NB4 (cell line): ENCODE measurements at regions not wholly inside any gene's neighbourhood (a gene's known extent, or its start where the extent isn't known, plus 50 kb on each side); places are given as distances from the start of the nearest gene placed in this dataset.

Experiments
- DNase-seq: peaks from one replicate; pipeline ENCODE4 v3.0.0; 2010; ENCODE audit warnings: low read depth
- H3K4me3 ChIP-seq: one replicate; pipeline ENCODE4 v1.5.1; 2011; ENCODE audit warnings: mild to moderate bottlenecking, low read depth, low read length, moderate library complexity
- CTCF ChIP-seq: IDR thresholded peaks from one replicate; pipeline ENCODE4 v1.5.1; 2012; ENCODE audit warnings: low read depth, low read length
- MAX ChIP-seq: IDR thresholded peaks from 2 replicates; pipeline ENCODE4 v1.6.1; 2011; ENCODE audit warnings: low read depth, low read length
- MYC ChIP-seq: IDR thresholded peaks from 2 replicates; pipeline ENCODE4 v1.6.1; 2011; ENCODE audit warnings: low read depth, low read length
- POLR2A ChIP-seq: IDR thresholded peaks from 2 replicates; pipeline ENCODE4 v1.6.1; 2011; ENCODE audit warnings: mild to moderate bottlenecking; ENCODE audit not compliant: insufficient read length; ENCODE audit errors: extremely low read depth

DNA sequence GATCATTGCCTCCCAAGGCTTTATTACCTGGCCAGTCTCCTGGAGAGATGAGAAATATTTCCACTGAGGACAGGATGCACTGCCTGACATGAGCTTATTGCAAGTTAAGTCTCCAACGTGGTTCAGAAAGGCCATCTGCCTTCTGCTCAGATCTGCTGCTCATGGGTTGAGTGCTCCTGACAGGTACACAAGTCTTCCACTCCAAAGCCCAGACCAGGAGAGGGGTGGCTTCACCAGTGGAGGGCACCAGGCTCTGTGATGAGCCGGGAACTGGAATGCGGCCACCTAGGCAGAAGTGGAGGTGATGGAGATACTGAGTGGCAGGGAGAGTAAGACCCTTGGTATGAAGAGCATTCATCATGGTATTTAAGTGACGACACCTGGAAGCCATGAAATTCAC is 79.5 kb upstream of the IRF2 start:
- no peak for TF ChIP-seq MAX
- TF ChIP-seq CTCF = no peak
- no peak overlapping the region for H3K4me3 ChIP-seq
- no peak for DNase-seq

DNA sequence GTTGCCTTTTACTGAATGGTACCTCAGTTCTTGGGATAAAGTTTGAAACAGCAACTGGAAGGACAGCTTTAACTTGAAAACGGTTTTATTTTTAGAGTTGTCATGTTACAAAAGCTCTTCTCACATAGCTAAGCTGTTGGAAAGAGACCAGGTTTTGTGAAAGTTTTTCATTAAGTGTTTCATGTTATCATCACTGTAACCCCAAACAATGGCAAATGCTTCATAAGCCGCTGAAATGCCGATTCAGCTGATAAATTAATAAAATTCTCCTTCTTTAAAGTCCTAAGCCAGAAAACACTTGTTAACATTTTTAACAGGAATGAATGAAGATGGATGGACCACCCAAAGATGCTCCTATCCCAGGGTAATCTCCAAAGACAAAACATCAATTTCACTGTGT is 76.1 kb upstream of the IRF2 start:
- DNase-seq = no peak
- no peak for TF ChIP-seq CTCF
- TF ChIP-seq POLR2A = no peak
- TF ChIP-seq MYC = no peak
- TF ChIP-seq MAX = no peak
- no peak overlapping the region for H3K4me3 ChIP-seq

DNA sequence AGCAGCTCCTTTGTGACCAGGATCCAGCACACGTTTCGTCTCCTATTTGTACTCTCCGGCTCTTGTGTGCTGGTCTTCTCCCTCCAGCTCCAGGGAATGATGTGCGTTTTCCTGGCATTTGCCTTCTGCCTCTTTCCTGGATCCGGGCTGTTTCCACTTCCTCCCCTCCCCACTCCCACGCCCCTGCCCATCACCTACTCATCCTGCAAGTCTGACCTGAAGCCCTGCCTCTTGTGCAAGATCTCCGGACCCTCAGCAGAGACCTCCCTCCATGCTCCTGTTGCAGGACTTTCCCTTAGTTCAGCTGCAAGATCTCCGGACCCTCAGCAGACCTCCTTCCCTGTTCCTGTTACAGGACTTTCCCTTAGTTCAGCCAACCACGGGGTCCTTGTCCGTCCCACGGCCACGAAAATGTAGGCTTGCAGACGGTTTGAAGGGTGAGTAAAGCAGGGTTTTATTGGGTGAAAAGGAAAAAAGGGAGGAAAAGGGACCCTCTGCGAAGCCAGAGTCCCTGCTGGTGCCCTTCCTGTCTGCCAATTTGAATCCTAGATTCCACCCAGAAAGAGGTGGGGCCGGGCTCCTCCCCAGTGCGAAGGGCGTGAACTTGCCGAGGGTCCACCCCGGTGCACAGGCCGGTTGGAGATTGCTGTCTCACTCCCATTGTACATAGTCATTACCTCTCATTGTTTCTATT is 74.4 kb upstream of the IRF2 start:
- TF ChIP-seq POLR2A = no peak
- no peak for TF ChIP-seq MAX
- no peak for TF ChIP-seq CTCF
- TF ChIP-seq MYC = no peak
- peak; percentile 75 for DNase-seq
- H3K4me3 ChIP-seq = peak overlapping the region; percentile 67

DNA sequence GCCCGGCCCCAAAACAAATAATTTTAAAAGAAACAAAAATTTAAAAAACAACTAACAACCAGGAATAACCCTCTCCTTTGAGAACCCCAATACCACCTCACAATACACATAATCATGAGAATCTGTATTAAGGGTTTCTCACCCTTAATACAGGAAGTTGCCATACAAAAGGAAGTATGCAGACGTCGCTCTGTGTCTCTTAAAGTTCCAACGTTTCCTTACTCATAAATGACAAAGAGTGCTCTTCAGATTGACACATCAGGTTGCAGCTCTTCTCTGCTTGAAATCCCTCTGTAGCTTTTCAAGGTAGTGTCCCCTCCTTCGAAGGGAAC is 73.9 kb upstream of the IRF2 start:
- TF ChIP-seq MYC (no peak), POLR2A (no peak), CTCF (no peak), MAX (no peak)
- peak overlapping the region; percentile 67 for H3K4me3 ChIP-seq
- peak; percentile 69 for DNase-seq

GRCh38 chr4:184544788-184545409 is 70.5 kb upstream of the IRF2 start:
- DNase-seq = peak; percentile 11
- no peak overlapping the region for H3K4me3 ChIP-seq
- no peak for TF ChIP-seq CTCF
- no peak for TF ChIP-seq POLR2A
- no peak for TF ChIP-seq MYC
- TF ChIP-seq MAX = no peak
